ENCODE measurements at regions not wholly inside any gene's neighbourhood (a gene's known extent, or its start where the extent isn't known, plus 50 kb on each side); places are given as distances from the start of the nearest gene placed in this dataset.
A peak's percentile ranks its signal among the peaks of the same experiment; 100 is the strongest.

GRCh38 chr12:111064982-111065381 lies 144.6 kb upstream of the MYL2 start:
- Mint-ChIP-seq H3K27ac (no peak overlapping the region), H3K9me3 (no peaks in the 10 kb centered on the region)

DNA sequence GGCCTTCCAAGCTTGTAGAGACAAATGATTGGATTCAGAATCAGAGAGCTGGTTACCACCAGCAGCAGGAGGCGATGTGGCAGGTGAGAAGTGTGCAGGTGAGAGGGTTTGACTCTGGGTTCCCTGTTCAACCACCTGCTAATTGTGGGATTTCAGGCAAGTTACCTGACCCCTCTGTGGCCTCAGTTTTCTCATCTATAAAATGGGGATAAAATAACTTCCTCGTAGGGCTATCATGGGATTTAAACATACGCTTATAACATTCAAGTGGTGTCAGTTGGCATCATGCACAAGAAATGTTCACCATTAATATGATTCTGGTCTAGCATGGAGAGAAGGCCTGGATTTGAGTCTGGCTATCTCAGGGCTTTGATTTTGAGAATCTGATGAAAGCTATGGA lies 143.8 kb upstream of the MYL2 start:
- Mint-ChIP-seq H3K36me3 (ENCODE audit: insufficient read depth in 2 of 2) (no peaks in the 10 kb centered on the region), H3K27me3 (ENCODE audit: low read depth) (peaks cover 5% of the 10 kb centered on the region), H3K4me3 (no peak overlapping the region), H3K27ac (no peak overlapping the region), H3K9me3 (no peaks in the 10 kb centered on the region), H3K4me1 (ENCODE audit: low read depth) (peaks cover 17% of the 10 kb centered on the region)
- ATAC-seq (replicated peaks in 1 of 2): no peak
- no peak for DNase-seq

More at GRCh38 chr12:111064982-111065381, 144.6 kb upstream of the MYL2 start:
- DNase-seq (no peak), ATAC-seq (replicated peaks in 1 of 2) (no peak)
- Mint-ChIP-seq H3K4me1 (ENCODE audit: low read depth) (peaks cover 17% of the 10 kb centered on the region), H3K27me3 (ENCODE audit: low read depth) (peaks cover 5% of the 10 kb centered on the region), H3K36me3 (ENCODE audit: insufficient read depth in 2 of 2) (no peaks in the 10 kb centered on the region), H3K4me3 (no peak overlapping the region)

DNA sequence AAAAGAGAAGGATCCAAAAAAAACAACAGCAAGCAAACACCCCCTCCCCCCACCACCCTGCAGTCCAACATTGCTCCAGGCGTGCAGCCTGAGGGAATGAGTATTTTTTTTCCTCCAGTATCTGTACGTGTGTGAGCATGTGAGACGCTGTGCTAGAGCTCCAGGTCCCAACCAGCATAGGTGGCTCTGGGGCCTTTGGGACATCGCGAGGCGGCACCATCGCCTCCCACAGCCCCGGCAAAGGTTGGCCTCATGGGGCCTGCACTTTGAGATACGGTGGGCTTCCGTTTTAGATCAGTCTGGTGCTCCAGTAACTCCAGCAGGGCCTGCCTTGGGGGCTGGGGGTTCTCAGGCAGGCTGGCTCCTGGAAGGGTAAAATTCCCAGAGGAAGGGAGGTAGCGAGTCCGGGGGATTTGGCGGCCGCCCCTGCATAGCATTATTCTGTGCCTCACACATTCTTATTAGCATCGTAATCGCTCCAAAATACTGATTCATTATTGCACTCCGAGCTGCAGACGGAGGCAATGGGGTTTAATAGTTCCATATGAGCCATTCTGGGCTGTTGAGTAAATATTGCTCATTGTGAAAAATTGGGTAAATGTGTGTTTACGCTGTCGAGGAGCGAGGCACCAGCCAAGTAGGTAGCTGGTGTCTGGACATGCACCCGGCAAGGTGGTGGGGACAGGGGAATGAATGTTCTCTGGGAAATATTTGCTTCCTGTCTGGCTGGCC lies 143.1 kb upstream of the MYL2 start:
- no peak overlapping the region for H3K27ac Mint-ChIP-seq
- H3K9me3 Mint-ChIP-seq: no peaks in the 10 kb centered on the region
- no peak for ATAC-seq (replicated peaks in 1 of 2)
- H3K36me3 Mint-ChIP-seq (ENCODE audit: insufficient read depth in 2 of 2): no peaks in the 10 kb centered on the region
- DNase-seq: no peak
- no peak overlapping the region for H3K4me3 Mint-ChIP-seq
- H3K4me1 Mint-ChIP-seq (ENCODE audit: low read depth): peaks cover 18% of the 10 kb centered on the region
- peaks cover 5% of the 10 kb centered on the region for H3K27me3 Mint-ChIP-seq (ENCODE audit: low read depth)

- H3K36me3 Mint-ChIP-seq (ENCODE audit: insufficient read depth in 2 of 2): peaks cover 9 to 20% of the 10 kb centered on the region in 2 donors
- H3K4me3 Mint-ChIP-seq: no peak overlapping the region
- peaks cover 11% of the 10 kb centered on the region in 2 donors for H3K9me3 Mint-ChIP-seq
- ATAC-seq (replicated peaks in 1 of 2) (no peak), DNase-seq (no peak)
- H3K27me3 Mint-ChIP-seq (ENCODE audit: low read depth): no peaks in the 10 kb centered on the region
- H3K4me1 Mint-ChIP-seq (ENCODE audit: low read depth): peaks cover 29% of the 10 kb centered on the region
- H3K27ac Mint-ChIP-seq: peak overlapping the region; percentile 93
Measured at GRCh38 chr12:111057701-111058425, 137.5 kb upstream of the MYL2 start.

- peak; percentile 74 to 77 for DNase-seq
- peak; percentile 92 for ATAC-seq (replicated peaks in 1 of 2)
- no peaks in the 10 kb centered on the region for H3K27me3 Mint-ChIP-seq (ENCODE audit: low read depth)
- peaks cover 11% of the 10 kb centered on the region in 2 donors for H3K9me3 Mint-ChIP-seq
- H3K27ac Mint-ChIP-seq: peak overlapping the region; percentile 93
- peaks cover 29% of the 10 kb centered on the region for H3K4me1 Mint-ChIP-seq (ENCODE audit: low read depth)
- H3K36me3 Mint-ChIP-seq (ENCODE audit: insufficient read depth in 2 of 2): peaks cover 9 to 20% of the 10 kb centered on the region in 2 donors
- peak overlapping the region; percentile 21 to 41 for H3K4me3 Mint-ChIP-seq
Measured at GRCh38 chr12:111056618-111057521, 136.5 kb upstream of the MYL2 start.

DNA sequence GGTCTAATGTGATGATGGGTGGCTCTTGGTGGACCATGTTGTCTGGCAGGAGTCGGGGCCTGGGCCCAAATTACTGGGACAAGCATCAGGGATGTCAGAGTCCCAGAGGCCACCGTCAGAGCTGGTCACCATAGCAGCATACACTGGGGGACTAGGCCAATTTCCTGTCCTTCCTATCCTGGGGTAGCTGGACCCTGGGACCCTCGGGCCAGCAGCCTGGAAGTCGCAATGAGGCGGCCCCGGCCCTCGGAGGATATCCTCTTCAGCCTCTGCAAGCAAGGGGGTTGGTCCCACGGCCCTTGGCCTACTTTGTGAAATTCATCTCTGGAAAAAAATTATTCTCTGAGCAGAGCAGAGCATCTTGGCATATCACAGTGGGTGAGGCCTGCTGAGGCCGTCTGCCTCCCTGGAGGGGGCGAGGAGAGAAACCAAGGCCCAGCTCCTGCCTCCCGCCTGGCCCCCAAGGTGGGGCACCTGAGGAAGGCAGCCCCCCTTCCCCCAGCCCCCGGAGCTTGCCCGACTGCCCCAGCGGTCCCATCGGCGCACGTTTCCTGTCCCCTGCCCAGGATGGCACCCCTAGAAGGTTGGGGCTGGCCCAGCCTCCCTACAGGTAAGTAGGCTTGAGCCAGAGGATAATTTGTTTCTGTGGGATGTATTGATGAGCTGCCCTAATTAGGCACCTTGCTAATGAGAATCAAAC lies 135.0 kb upstream of the MYL2 start:
- Mint-ChIP-seq H3K4me3 (no peak overlapping the region), H3K4me1 (ENCODE audit: low read depth) (peaks cover 29% of the 10 kb centered on the region), H3K27ac (no peak overlapping the region), H3K36me3 (ENCODE audit: insufficient read depth in 2 of 2) (peaks cover 9 to 20% of the 10 kb centered on the region in 2 donors), H3K27me3 (ENCODE audit: low read depth) (no peaks in the 10 kb centered on the region), H3K9me3 (peaks cover 11% of the 10 kb centered on the region in 2 donors)
- ATAC-seq (replicated peaks in 1 of 2) (no peak), DNase-seq (no peak)

- Mint-ChIP-seq H3K4me1 (ENCODE audit: low read depth) (no peaks in the 10 kb centered on the region), H3K36me3 (ENCODE audit: insufficient read depth in 2 of 2) (no peaks in the 10 kb centered on the region), H3K27ac (no peak overlapping the region), H3K9me3 (peaks cover 0 to 1% of the 10 kb centered on the region in 2 donors), H3K4me3 (no peak overlapping the region), H3K27me3 (ENCODE audit: low read depth) (no peaks in the 10 kb centered on the region)
- no peak for DNase-seq
- ATAC-seq (replicated peaks in 1 of 2): no peak
Measured at GRCh38 chr12:111048991-111049390, 128.6 kb upstream of the MYL2 start.

DNA sequence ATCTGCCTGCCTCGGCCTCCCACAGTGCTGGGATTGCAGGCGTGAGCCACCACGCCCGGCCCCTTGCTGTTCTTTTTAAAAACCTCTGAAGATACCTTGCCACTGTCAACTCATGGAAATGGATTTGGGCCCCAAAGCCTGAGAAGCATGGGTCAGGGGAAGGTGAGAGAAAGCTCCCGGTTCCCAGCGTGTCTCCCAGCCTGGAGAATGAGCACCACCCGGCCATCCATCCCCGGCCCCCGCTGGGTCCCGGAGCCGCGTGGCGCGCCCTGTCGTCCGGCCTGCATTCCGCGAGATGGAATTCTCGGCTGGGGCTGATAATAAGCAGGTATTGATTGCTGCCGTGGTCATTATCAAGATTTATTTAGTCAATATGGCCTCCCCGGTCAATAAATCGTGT lies 126.5 kb upstream of the MYL2 start:
- Mint-ChIP-seq H3K4me1 (ENCODE audit: low read depth) (no peaks in the 10 kb centered on the region), H3K4me3 (no peak overlapping the region), H3K27ac (no peak overlapping the region), H3K9me3 (peaks cover 0 to 1% of the 10 kb centered on the region in 2 donors), H3K36me3 (ENCODE audit: insufficient read depth in 2 of 2) (no peaks in the 10 kb centered on the region), H3K27me3 (ENCODE audit: low read depth) (no peaks in the 10 kb centered on the region)
- ATAC-seq (replicated peaks in 1 of 2): no peak
- no peak for DNase-seq

- ATAC-seq (replicated peaks in 1 of 2) (no peak), DNase-seq (no peak)
- Mint-ChIP-seq H3K9me3 (peaks cover 0 to 1% of the 10 kb centered on the region in 2 donors), H3K36me3 (ENCODE audit: insufficient read depth in 2 of 2) (no peaks in the 10 kb centered on the region), H3K27me3 (ENCODE audit: low read depth) (no peaks in the 10 kb centered on the region), H3K27ac (no peak overlapping the region), H3K4me1 (ENCODE audit: low read depth) (no peaks in the 10 kb centered on the region), H3K4me3 (no peak overlapping the region)
Measured at GRCh38 chr12:111045941-111046340, 125.6 kb upstream of the MYL2 start.

DNA sequence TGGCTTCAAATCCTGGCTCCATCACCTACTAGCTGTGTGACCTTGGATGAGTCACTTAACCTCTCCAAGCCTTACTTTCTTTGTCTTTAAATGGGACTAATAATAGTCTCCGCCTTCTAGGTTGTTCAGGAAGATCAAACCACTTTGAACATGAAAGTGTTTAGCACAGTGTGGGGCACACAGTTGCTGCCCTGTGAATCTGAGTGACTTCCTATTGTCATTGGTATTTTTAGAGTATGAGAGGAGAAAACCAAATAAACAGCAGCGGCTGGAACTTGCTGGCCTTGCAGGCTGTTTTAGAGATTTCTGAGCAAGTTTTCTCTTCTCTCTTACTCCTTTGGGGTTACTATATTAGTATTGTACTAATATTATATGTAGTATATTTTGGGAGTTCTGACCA lies 120.7 kb upstream of the MYL2 start:
- H3K4me3 Mint-ChIP-seq: no peak overlapping the region
- H3K9me3 Mint-ChIP-seq: no peaks in the 10 kb centered on the region
- ATAC-seq (replicated peaks in 1 of 2): no peak
- peaks cover 30% of the 10 kb centered on the region for H3K27me3 Mint-ChIP-seq (ENCODE audit: low read depth)
- DNase-seq: no peak
- H3K4me1 Mint-ChIP-seq (ENCODE audit: low read depth): peaks cover 4% of the 10 kb centered on the region
- no peaks in the 10 kb centered on the region for H3K36me3 Mint-ChIP-seq (ENCODE audit: insufficient read depth in 2 of 2)
- H3K27ac Mint-ChIP-seq: no peak overlapping the region

- no peak for DNase-seq
- H3K27me3 Mint-ChIP-seq (ENCODE audit: low read depth): peaks cover 34% of the 10 kb centered on the region
- no peak overlapping the region for H3K27ac Mint-ChIP-seq
- no peak overlapping the region for H3K4me3 Mint-ChIP-seq
- H3K36me3 Mint-ChIP-seq (ENCODE audit: insufficient read depth in 2 of 2): no peaks in the 10 kb centered on the region
- peaks cover 8% of the 10 kb centered on the region for H3K4me1 Mint-ChIP-seq (ENCODE audit: low read depth)
- no peaks in the 10 kb centered on the region for H3K9me3 Mint-ChIP-seq
- ATAC-seq (replicated peaks in 1 of 2): no peak
Measured at GRCh38 chr12:111040690-111041089, 120.3 kb upstream of the MYL2 start.

GRCh38 chr12:111038941-111039340 lies 118.6 kb upstream of the MYL2 start:
- Mint-ChIP-seq H3K4me1 (ENCODE audit: low read depth) (peaks cover 16% of the 10 kb centered on the region), H3K27ac (peak overlapping the region; percentile 72), H3K27me3 (ENCODE audit: low read depth) (peaks cover 43% of the 10 kb centered on the region), H3K9me3 (no peaks in the 10 kb centered on the region), H3K4me3 (no peak overlapping the region), H3K36me3 (ENCODE audit: insufficient read depth in 2 of 2) (peaks cover 0 to 2% of the 10 kb centered on the region in 2 donors)
- no peak for ATAC-seq (replicated peaks in 1 of 2)
- no peak for DNase-seq

Measured in activated T-cell treated with anti-CD3 and anti-CD28 coated beads, Interleukin-2, amount 50 U/mL, for 72 hours (primary cell).